ENCODE measurements at regions not wholly inside any gene's neighbourhood (a gene's known extent, or its start where the extent isn't known, plus 50 kb on each side); places are given as distances from the start of the nearest gene placed in this dataset.

DNA sequence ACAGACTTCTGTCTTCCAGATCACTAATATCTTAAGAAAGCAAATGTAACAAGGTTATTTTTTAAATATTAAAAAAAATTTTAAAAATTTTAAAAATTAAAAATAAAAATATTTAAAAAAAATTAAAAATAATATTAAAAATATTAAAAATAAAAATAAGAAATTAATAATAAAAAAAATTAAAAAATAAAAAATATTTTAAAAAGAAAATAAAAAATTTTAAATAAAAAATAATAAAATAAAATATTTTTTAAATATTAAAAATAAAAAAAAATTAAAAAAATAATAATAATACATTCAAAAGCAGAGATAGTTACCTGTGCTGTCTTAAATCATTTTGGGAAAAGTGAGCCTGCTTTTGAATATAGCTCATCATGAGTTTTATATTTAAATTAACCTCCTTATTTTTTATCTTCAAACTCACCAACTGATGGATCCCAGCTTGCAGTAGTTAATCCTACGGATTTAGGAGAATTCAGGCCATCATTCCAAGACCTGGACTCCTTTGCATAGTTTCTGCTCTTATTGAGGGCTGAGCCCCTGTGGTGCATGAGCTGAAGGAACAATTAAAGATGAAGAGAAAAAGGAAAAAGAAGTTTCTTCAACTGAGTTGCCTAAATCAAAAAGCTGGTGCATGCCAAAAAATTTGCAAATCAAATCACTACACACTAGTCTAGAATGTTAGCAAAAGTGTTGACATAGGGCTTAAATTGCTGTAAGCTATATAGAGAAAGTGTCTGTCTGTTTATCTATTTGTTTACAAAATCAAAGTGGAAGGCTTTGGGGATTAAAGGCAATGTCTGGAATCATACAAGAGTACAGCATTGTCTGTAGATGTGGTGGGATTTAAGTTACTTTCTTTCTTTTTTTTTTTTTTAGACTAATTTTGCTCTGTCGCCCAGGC, 50.5 kb upstream of the ZNF438 start:
- TF ChIP-seq ZFX (IDR thresholded peaks at IDR 0.05) = no peak
- no peak overlapping the region for H3K27ac ChIP-seq

- no peak for TF ChIP-seq ZFX (IDR thresholded peaks at IDR 0.05)
- TF ChIP-seq, protein P1, sequence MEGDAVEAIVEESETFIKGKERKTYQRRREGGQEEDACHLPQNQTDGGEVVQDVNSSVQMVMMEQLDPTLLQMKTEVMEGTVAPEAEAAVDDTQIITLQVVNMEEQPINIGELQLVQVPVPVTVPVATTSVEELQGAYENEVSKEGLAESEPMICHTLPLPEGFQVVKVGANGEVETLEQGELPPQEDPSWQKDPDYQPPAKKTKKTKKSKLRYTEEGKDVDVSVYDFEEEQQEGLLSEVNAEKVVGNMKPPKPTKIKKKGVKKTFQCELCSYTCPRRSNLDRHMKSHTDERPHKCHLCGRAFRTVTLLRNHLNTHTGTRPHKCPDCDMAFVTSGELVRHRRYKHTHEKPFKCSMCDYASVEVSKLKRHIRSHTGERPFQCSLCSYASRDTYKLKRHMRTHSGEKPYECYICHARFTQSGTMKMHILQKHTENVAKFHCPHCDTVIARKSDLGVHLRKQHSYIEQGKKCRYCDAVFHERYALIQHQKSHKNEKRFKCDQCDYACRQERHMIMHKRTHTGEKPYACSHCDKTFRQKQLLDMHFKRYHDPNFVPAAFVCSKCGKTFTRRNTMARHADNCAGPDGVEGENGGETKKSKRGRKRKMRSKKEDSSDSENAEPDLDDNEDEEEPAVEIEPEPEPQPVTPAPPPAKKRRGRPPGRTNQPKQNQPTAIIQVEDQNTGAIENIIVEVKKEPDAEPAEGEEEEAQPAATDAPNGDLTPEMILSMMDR (conservative IDR thresholded peaks at IDR 0.05) = peak; percentile 71
- no peak overlapping the region for H3K27ac ChIP-seq
Measured at GRCh38 chr10:31083765-31084184, 52.1 kb upstream of the ZNF438 start.

DNA sequence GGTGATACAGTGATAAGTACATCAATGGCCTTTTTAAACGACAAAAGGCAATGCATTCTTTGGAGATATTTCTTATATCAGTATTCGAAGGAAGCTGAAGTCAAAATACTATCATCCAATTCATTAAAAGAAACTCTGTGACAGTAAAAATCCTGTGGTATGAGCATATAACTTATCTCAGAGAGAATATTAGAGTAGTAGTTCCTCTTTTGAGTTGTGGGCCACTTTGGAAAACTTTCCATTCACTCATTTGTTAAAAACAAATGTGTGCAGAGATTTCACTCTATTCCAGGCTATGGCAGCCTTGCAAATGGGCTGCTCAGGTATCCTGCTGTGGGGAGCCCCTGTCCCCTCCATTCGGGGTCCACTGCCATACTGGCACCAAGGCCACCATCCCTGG, 55.3 kb upstream of the ZNF438 start:
- no peak overlapping the region for H3K27ac ChIP-seq
- no peak for TF ChIP-seq ZFX (IDR thresholded peaks at IDR 0.05)
- TF ChIP-seq, protein P1 (conservative IDR thresholded peaks at IDR 0.05) = no peak

DNA sequence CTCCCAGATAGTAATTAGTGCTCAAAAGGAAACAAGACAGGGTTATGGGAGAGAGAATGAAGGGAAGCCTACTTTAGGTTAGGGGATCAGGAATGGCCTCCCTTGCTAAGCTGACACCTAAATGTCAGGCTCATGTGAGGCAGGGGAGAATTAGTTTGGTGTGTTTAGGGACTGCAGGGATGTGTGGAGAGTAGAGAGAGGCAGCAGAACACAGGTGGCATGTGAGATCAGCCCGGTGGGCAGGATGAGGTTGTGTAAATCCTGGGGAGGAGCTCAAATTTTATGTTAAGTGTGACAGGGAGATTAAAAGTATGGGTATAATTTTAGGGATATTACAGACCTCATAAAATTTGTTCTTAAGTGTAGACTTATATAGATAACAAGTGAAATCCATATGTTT, 56.2 kb upstream of the ZNF438 start:
- H3K27ac ChIP-seq = no peak overlapping the region
- TF ChIP-seq, protein P1 (conservative IDR thresholded peaks at IDR 0.05) = no peak
- TF ChIP-seq ZFX (IDR thresholded peaks at IDR 0.05) = no peak

DNA sequence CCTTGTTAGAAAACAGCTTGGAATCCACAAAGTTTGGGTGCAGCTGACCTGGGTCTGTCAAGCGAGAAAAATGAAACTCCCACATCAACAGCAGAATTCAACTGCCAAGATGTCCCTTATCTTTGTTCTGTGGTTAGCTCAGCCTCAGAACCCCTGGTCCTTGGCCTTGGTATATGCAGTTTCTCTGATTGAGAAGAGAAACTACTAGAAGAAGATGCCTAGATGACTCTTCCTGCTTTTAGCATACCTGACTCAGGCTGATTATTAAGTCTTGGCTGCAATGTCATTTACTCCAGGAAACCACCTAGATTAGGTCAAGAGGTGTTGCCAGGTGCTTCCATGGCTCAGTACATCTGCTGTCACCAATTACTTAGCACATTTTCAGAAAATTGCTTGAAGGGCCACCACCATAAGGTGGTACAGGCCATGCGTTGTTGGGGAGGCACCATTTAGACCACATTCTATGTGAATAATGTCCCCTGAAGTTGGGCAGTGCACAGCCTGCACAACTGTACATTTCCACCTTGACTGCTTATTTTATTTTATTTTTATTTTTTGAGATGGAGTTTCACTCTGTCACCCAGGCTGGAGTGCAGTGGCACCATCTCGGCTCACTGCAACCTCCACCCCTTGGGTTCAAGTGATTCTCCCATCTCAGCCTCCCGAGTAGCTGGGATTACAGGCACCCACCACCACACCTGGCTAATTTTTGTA, 59.4 kb upstream of the ZNF438 start:
- H3K27ac ChIP-seq = no peak overlapping the region
- TF ChIP-seq ZFX (IDR thresholded peaks at IDR 0.05) = no peak
- TF ChIP-seq, protein P1 (conservative IDR thresholded peaks at IDR 0.05) = no peak

GRCh38 chr10:31095677-31096560, 64.3 kb upstream of the ZNF438 start:
- no peak overlapping the region for H3K27ac ChIP-seq

DNA sequence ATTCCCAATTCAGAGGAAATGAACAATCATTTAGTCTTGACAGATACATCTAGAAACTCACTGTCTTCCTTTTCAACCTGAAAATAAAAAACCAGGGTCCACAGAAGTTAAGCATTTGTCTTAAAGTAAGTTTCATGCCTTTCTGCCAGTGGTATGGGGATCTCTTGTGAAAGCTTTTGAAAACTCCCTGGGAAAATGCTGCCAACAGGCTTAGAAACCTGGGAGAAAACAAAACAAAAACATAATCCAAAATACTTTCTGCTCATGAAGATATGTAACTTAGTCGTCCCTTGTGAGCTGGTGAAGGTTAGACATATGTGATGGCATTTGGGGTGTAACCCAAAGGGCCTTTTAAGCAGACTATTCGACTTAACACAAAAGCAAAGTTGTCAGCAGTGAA, 66.4 kb upstream of the ZNF438 start:
- TF ChIP-seq ZFX (IDR thresholded peaks at IDR 0.05) = no peak
- TF ChIP-seq, protein P1 (conservative IDR thresholded peaks at IDR 0.05) = no peak
- no peak overlapping the region for H3K27ac ChIP-seq

More at GRCh38 chr10:31095677-31096560, 64.3 kb upstream of the ZNF438 start:
- no peak for TF ChIP-seq ZFX (IDR thresholded peaks at IDR 0.05)
- TF ChIP-seq, protein P1 (conservative IDR thresholded peaks at IDR 0.05) = no peak
